DOHH2 (cell line): ENCODE measurements at regions not wholly inside any gene's neighbourhood (a gene's known extent, or its start where the extent isn't known, plus 50 kb on each side); places are given as distances from the start of the nearest gene placed in this dataset.

Experiments used
- H3F3A ChIP-seq: fragments of 200-600 bp; sonication (generic), shearing (Covaris generic); 2 replicates; pipeline ENCODE4 v1.6.0; 2016; ENCODE audit warnings: antibody characterized with exemption, mild to moderate bottlenecking; ENCODE audit not compliant: control insufficient read depth, insufficient read depth
- H3K27ac ChIP-seq: fragments of 200-600 bp; sonication (generic); 2 replicates; pipeline ENCODE4 v1.5.1; 2014; ENCODE audit warnings: low read depth, mild to moderate bottlenecking, low read length, moderate library complexity
- H3K27me3 ChIP-seq: fragments of 200-600 bp; sonication (generic); 2 replicates; pipeline ENCODE4 v1.6.1; 2014; ENCODE audit warnings: mild to moderate bottlenecking, low read length, mixed read lengths; ENCODE audit not compliant: control insufficient read depth
- H3K36me3 ChIP-seq: fragments of 200-600 bp; sonication (generic); 2 replicates; pipeline ENCODE4 v1.6.1; 2014; ENCODE audit warnings: mild to moderate bottlenecking, low read length, moderate library complexity, mixed read lengths; ENCODE audit not compliant: control insufficient read depth
- H3K4me1 ChIP-seq: fragments of 200-600 bp; sonication (generic); 2 replicates; pipeline ENCODE4 v1.6.1; 2014; ENCODE audit warnings: mild to moderate bottlenecking, low read length, mixed read lengths; ENCODE audit not compliant: control insufficient read depth
- H3K4me2 ChIP-seq: fragments of 200-600 bp; sonication (generic); 2 replicates; pipeline ENCODE4 v1.6.0; 2014; ENCODE audit warnings: mild to moderate bottlenecking, low read length, moderate library complexity
- H3K4me3 ChIP-seq: fragments of 200-600 bp; sonication (generic); 2 replicates; pipeline ENCODE4 v1.5.1; 2014; ENCODE audit warnings: mild to moderate bottlenecking, low read length, mixed read lengths
- H3K79me2 ChIP-seq: fragments of 200-600 bp; sonication (generic); 2 replicates; pipeline ENCODE4 v1.6.1; 2014; ENCODE audit warnings: mild to moderate bottlenecking, low read length, mixed read lengths; ENCODE audit not compliant: control insufficient read depth
- H3K9me2 ChIP-seq: fragments of 200-600 bp; sonication (generic); replicated peaks from 2 replicates; pipeline ENCODE4 v1.6.1; 2014; ENCODE audit warnings: mild to moderate bottlenecking, low read length, mixed read lengths; ENCODE audit not compliant: control insufficient read depth
- H3K9me3 ChIP-seq: fragments of 200-600 bp; sonication (generic); 2 replicates; pipeline ENCODE4 v1.6.1; 2014; ENCODE audit warnings: antibody characterized with exemption, low read length, mixed read lengths; ENCODE audit not compliant: control insufficient read depth, insufficient read depth
- H4K20me1 ChIP-seq: fragments of 200-600 bp; sonication (generic); 2 replicates; pipeline ENCODE4 v1.6.0; 2014; ENCODE audit warnings: low read depth, mild to moderate bottlenecking, antibody characterized with exemption, low read length, moderate library complexity; ENCODE audit not compliant: control insufficient read depth, insufficient read depth
- CTCF ChIP-seq: fragments of 200-600 bp; sonication (generic); IDR thresholded peaks from one replicate; pipeline ENCODE4 v1.5.1; 2014; ENCODE audit warnings: antibody characterized with exemption, mild to moderate bottlenecking, low read depth, low read length; ENCODE audit not compliant: poor library complexity, severe bottlenecking
- EZH2phosphoT487 ChIP-seq: fragments of 200-600 bp; sonication (generic); IDR thresholded peaks from 2 replicates; pipeline ENCODE4 v1.6.1; 2017; ENCODE audit warnings: borderline replicate concordance, mild to moderate bottlenecking, antibody characterized with exemption, low read length, moderate library complexity, mixed read lengths

GRCh38 chr2:183341057-183341456, 216.8 kb downstream of the NUP35 start:
- no peaks in the 10 kb centered on the region for H3K79me2 ChIP-seq
- H3K4me1 ChIP-seq = no peaks in the 10 kb centered on the region
- no peaks in the 10 kb centered on the region for H3K36me3 ChIP-seq
- no peaks in the 10 kb centered on the region for H3F3A ChIP-seq
- no peaks in the 10 kb centered on the region for H3K9me3 ChIP-seq
- H3K27ac ChIP-seq = no peak overlapping the region
- no peak overlapping the region for H3K4me3 ChIP-seq
- no peak overlapping the region for H3K4me2 ChIP-seq
- no peaks in the 10 kb centered on the region for H3K27me3 ChIP-seq
- H3K9me2 ChIP-seq = no peaks in the 10 kb centered on the region
- TF ChIP-seq CTCF (no peak), EZH2phosphoT487 (no peak)
- no peaks in the 10 kb centered on the region for H4K20me1 ChIP-seq

GRCh38 chr2:183347969-183348368, 223.7 kb downstream of the NUP35 start:
- Histone ChIP-seq H3K79me2 (no peaks in the 10 kb centered on the region), H3K4me3 (no peak overlapping the region), H3K27me3 (no peaks in the 10 kb centered on the region), H3K9me2 (no peaks in the 10 kb centered on the region), H3K36me3 (no peaks in the 10 kb centered on the region), H3K27ac (no peak overlapping the region), H3K9me3 (no peaks in the 10 kb centered on the region), H3F3A (no peaks in the 10 kb centered on the region), H3K4me1 (no peaks in the 10 kb centered on the region), H4K20me1 (no peaks in the 10 kb centered on the region), H3K4me2 (no peak overlapping the region)
- TF ChIP-seq CTCF (no peak), EZH2phosphoT487 (no peak)

- H3K9me2 ChIP-seq = no peaks in the 10 kb centered on the region
- TF ChIP-seq EZH2phosphoT487 (no peak), CTCF (no peak)
- no peaks in the 10 kb centered on the region for H3K4me1 ChIP-seq
- no peaks in the 10 kb centered on the region for H3K27me3 ChIP-seq
- H3K4me2 ChIP-seq = no peak overlapping the region
- no peak overlapping the region for H3K4me3 ChIP-seq
- no peaks in the 10 kb centered on the region for H4K20me1 ChIP-seq
- H3K36me3 ChIP-seq = no peaks in the 10 kb centered on the region
- H3K79me2 ChIP-seq = no peaks in the 10 kb centered on the region
- no peaks in the 10 kb centered on the region for H3F3A ChIP-seq
- no peaks in the 10 kb centered on the region for H3K9me3 ChIP-seq
- H3K27ac ChIP-seq = no peak overlapping the region
Observed at GRCh38 chr2:183348492-183348891, 224.2 kb downstream of the NUP35 start.

- no peaks in the 10 kb centered on the region for H3K9me3 ChIP-seq
- no peak for TF ChIP-seq EZH2phosphoT487
- no peak for TF ChIP-seq CTCF
- no peaks in the 10 kb centered on the region for H4K20me1 ChIP-seq
- H3F3A ChIP-seq = no peaks in the 10 kb centered on the region
- H3K27ac ChIP-seq = no peak overlapping the region
- H3K9me2 ChIP-seq = no peaks in the 10 kb centered on the region
- H3K36me3 ChIP-seq = no peaks in the 10 kb centered on the region
- no peak overlapping the region for H3K4me3 ChIP-seq
- no peaks in the 10 kb centered on the region for H3K79me2 ChIP-seq
- H3K4me1 ChIP-seq = no peaks in the 10 kb centered on the region
- H3K27me3 ChIP-seq = no peaks in the 10 kb centered on the region
- no peak overlapping the region for H3K4me2 ChIP-seq
Observed at GRCh38 chr2:183349091-183349490, 224.8 kb downstream of the NUP35 start.
